SHP77 (cell line): ENCODE measurements at regions not wholly inside any gene's neighbourhood (a gene's known extent, or its start where the extent isn't known, plus 50 kb on each side); places are given as distances from the start of the nearest gene placed in this dataset.
"Not testable (repeated sequence)": the region's sequence is repeated elsewhere in the genome, so short reads cannot be mapped to it uniquely, and the experiment has no call there.

Source experiments
- DNase-seq, 2 experiments: peaks; one replicate each; lab custom pipeline; 2025; lab: John Stamatoyannopoulos, UW

DNA sequence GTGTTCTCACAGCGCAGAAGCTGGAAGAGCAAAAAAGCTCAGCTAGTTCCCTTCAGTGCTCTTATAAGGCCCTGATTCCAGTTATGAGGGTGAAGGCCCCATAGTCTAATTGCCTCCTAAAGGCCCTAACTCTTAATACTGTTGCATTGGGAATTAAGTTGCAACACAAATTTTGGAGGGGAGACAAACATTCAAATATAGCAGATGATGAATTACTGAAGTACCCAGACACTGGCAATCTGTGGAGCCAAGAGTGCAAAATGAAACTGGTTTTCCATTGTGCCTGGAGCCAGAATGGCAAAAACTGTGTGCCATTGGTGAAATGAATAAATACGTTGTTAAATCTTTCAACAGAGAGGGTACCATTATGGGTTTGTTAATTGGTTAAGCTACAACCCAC, 356.0 kb downstream of the PPARGC1A start:
- DNase-seq = no peak

DNA sequence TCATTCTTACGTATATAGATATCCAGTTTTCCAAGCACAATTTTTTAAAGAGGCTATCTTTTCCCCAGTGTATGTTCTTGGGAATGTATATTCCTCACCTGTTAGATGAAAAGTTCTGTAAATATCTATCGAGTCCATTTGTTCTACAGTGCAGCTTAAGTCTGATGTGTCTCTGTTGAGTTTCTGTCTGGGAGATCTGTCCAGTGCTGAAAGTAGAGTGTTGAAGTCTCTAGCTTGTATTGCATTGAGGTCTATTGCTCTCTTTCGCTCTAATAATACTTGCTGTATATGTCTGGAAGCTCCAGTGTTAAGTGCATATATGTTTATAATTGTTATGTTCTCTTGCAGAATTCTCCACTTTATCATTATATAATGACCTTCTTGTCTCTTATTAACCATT, 373.1 kb downstream of the PPARGC1A start:
- no peak for DNase-seq

DNA sequence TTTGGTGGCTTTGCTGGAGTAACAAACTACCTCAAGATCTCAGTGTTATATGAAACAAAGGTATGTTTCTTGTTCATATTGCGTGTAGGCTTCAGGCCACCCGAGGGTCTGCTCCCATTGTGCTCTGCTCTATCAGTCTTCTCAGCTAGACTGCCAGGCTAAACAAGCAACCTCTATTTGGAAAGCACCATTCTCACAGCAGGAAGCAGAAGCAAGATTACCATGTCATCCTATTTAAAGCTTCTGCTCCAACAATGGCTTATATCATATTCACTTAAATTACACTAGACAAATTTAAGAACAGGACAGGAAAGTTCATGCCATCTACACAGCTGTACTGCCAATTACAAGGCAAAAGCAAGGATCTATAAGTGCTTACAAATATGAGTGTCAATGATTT, 385.8 kb downstream of the PPARGC1A start:
- DNase-seq = no peak

DNA sequence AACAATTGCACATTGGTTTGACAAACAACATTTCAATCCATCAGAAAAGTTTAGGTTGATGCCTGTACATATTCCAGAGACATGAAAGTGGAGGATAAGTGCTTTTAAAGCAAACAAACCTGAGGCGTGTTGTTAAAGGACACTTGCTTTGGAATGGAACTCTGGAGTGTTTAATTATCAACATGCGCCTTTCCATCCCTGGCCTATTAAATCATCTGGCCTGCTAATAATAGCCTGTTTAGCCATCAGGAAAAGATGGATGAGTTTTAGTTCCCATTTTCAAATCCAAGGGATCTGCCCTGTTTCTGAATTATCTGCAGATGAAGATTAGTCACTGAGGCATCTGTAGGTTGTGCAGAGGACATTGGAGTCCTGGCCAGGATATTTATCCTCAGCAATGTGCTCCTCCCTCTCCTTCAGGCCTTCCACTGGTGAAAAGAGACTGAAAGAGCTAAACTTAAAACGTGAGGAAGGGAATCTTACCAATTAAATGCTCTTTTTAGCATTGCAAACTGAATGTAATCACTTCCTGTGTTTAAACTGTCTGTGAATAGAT, 388.9 kb downstream of the PPARGC1A start:
- peak in 1 of 2 experiments; percentile 0 for DNase-seq

DNA sequence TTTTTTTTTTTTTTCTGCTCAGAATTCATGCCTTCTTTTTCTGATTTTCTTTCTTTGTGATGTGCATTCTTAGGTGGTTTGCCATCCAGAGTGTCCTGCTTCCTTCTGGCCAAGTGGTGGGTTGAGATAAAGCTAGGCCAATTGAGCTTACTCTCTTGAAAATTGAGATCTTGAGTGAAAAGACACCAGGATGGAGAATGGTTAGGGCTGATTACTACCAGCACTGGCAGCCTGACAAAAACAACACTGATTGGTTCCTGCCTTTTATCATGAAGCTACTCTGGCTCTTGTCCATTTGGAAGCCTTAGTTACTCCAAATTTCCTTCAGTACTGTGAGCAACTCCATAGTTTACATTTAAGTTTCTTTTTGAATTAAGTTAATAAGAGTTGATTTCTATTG, 404.0 kb downstream of the PPARGC1A start:
- no peak for DNase-seq

DNA sequence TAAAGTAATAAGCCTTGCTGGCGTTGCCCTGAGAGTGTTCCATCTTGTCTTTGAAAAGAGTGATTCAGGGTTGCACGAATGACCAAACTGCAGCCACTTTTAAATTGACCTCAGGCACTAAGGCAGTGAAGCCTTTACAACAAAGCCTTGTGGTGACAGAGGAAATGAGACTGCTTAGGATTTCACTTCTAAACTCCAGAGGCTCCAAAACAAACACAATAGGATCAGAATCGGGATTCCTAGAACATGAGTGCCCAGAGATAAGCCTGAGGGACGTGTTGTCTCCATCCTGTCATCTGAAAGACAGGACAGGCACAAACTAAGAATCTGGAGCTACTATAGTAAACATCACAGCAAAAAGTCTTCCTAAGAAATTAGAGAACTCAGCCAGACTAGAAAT, 405.2 kb downstream of the PPARGC1A start:
- DNase-seq = no peak

DNA sequence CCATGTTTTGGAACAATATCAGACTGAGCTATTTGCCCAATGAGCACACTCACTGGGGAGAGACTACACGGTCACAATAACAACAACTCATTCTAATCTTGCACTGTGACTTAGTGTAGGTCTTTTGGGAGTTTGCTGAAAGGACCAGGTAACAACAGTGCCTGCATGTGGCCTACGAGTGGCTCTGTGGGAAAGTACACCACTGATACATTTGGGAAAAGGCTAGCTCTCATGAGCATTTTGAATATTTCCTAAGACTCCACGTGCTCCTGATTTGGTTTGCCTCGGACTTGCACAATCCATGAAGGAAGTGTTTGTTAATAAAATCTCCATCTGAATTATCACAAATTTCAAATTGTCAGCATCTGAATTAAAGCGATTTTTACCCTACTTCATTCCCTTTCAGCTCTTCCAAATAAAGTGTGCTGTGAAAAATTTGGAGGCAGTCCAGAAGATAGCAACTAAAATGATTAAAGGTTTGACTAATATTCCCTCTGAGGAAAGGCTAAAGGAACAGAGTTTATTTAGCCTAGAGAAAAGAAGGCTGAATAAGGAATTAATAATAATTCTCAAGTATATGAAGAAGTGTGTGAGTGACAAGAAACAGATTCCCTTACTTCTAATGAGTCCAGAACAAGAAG, 406.4 kb downstream of the PPARGC1A start:
- DNase-seq = no peak

DNA sequence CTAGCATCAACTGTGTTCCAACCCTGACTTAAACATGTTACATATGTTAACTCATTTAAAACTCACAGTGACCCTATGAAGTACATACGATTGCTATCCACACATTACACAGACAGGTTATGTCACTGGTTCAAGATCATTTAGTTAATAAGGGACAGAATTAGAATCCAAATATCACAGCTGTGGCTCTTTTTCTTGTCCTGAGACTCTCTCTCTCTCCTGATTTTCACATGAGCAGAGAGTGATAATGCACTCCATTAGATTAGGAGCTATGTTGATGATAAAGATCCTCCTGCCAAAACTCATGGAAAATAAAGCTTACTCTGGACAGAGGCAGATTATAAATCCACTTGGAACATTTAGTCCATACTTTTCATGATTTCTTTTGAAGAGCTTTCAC, 408.3 kb downstream of the PPARGC1A start:
- no peak for DNase-seq

DNA sequence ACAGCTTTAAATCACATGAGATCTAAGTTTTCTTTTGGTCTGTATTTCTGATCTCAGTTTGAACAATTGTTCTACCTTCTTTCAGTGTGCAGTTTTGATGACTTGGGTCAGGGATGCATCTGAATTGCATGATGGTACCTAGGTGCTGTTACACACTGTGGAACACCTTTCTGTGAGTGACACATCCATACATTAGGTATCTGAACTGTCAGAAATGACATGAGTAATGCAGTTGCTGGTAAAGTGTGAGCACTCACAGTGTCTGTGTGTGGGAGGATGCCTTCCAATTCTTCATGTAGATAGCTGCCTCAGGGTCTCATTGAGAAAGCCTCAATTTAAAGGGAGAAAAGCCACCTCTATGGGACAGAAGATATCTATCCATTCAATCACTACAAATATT, 411.9 kb downstream of the PPARGC1A start:
- no peak for DNase-seq

DNA sequence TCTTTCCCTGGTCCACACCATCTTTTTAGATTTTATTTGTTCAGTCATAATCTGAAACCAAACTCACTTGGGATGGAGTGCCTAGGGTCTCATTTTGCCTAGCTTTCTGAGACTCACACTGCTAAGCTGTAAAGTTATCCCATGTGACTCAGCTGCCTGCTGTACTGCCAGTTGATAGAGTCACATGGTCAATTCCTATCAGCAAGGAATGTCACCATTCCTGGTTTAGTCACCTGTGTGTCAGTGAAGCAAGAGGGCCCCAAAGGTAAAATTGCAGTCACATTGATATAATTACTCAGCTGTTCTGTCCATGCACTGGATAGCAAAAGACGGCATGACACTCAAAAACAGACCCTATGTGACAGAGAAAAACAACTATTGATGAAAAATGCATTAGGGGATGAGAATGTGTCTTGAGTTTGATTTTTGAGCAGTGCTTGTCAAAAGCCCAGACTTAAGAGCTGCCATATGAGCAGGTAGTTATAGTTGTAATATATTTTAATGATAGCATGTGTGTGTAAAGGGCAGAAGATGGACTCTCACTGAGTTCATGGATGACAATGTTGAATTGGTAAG, 413.2 kb downstream of the PPARGC1A start:
- DNase-seq = no peak

DNA sequence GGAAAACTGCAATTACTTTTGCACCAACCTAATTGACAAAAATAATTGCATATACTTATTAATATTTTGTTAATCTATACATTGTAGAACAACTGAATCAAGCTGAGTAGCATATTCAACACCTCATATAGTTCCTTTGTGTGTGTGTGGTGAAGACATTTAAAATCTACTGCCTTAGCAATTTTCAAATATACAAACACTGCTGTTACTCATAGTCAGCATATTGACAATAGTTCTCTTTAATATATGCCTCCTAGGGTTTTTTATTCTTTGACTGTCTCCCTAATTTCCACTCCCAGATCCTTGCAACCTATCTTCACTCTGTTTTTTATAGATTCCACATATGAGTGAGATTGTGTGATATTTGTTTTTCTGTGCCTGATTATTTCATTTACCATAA, 426.8 kb downstream of the PPARGC1A start:
- DNase-seq = no peak

DNA sequence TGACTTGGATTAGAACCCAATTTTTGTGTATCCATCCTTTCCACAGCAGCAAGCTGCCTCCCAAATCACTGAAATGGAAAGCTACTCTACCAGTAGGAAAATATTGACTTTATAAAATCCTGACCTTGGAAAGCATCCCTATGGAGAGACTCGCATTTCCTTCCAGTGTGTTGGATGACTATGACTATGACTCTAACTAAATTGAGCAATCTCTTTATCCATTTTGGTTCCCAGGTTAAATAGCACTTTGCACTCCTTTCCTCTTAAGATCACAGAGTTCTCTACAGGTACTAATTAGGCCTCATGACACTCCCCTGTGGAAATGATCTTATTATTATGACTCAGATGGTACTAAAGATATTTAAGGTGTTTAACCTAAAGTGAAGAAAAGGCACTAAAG, 431.8 kb downstream of the PPARGC1A start:
- no peak for DNase-seq

DNA sequence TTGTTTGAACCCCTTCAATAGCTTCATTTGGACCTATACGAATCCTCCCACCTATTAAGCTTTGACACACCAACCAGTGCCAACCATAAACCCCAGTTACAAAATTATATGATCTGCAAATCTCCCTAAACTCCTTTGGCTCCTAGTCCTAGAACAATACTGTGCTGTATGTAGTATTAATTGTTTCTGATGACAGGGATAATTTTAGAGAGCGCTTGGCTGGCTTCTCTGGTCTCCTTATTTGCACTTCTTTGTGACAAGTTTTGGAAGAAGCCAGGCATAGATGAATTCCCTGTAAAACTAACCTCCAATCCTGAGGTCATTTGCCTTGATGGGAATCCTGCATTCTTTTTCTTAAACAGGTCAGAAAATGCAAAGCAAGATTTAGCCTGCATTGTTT, 433.0 kb downstream of the PPARGC1A start:
- DNase-seq = no peak

DNA sequence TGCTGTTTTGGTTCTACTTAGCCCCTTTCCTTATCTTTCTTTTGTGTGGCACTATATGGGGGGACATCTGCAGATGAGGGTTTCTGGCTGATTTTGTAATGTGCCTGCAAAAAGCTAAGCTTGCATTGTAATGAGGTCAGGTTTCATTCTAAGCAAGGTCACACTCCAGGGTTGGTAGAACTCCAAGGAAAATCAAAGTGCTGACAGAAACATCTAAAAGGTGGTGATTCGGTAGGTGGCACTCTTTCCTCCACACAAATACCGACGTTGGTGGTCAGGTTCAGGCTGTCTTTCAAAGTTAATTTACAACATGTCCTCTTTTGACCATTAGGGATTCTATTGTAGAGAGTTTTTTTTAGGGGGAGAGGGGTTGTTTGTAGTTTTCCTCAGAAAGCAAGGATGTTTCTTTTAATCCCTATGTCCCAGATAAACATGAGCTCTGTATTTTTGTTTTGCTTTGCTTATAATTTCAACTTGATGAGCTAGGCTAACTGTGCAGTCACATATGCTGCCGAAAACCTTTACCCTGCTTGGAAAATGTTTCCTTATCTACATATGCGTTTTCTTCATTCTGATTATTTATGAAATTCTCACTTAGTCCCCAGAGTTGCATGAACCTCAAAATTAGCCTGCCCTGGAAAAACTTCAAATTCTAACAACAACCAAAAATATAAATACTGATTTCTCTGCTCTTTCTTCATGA, 434.2 kb downstream of the PPARGC1A start:
- DNase-seq = no peak

DNA sequence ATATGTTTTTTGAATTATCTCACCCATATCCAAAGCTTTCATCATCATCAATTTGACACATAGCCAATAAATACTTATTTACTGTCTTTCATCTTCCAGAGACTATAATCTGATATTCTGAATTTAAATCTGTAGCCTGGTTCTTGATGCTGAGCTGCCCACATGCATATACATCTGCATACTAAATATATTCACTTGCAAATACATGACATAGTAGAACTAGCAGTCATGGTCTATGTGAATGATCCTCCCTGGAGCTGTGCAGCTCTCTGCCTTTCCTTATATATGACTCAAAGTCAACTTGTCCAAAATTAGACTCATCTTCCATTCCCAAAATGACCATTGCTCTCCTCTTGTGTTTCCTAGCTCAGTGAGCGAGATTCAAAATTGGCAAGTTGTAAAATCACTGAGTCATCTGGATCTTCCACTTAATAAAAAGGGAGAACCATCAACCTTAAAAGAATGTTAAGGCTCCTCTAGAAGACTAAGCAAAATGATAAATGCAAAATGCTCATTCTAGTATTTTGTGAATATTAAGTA, 448.2 kb downstream of the PPARGC1A start:
- DNase-seq = no peak

DNA sequence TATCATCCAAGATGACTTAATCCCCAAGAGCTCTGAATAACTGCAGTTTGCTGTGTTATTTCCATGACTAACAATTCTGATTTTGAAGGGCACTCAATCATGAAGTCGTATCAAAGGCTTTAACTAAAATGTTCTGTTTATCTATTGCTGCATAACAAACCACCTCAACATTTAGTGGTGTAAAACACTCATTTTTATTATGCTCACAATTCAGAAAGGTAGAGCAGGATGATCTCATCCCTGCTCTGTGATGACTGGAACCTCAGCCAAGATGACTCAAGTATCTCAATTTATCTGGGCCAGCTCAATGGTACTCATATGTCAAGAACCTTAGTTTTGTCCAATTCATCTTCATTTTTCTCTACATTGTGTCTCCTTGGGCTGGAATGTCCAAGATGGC, 451.1 kb downstream of the PPARGC1A start:
- DNase-seq = no peak

DNA sequence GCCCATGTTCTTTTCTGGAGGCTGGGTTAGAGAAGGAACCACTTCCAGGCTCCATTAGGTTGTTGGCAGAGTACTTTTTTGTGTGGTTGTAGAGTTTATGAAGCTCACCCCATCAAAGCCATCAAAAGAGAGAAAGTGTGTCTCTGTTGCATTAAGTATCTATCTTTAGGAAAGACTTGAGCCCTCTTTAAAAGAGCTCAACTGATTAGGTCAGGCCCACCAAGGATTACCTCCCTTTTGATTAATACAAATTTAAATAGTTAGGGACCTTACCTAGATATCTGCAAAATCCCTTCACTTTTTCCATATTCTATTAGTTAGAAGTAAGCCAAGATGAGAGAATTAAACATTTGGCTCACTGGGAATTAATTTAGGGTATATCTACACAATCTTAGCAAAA, 460.4 kb downstream of the PPARGC1A start:
- DNase-seq = no peak

DNA sequence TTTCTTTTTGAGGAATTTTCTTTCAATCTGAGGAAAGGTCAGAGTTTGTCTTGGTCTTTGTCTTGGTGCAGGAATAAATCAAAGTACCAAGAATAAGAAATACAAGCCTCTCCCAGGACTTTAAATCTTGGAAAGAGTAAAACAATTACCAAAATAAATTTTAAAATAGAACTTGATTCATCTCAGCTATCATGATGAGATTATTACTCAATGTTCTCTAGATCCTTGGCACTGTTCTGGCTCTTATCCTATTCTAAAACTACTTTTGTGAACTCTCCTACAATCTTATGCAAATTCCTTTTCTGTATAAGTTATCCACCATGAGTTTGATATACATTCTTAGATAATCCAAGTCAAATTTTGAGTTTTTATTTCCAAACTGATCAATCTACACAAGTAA, 464.3 kb downstream of the PPARGC1A start:
- DNase-seq = no peak

DNA sequence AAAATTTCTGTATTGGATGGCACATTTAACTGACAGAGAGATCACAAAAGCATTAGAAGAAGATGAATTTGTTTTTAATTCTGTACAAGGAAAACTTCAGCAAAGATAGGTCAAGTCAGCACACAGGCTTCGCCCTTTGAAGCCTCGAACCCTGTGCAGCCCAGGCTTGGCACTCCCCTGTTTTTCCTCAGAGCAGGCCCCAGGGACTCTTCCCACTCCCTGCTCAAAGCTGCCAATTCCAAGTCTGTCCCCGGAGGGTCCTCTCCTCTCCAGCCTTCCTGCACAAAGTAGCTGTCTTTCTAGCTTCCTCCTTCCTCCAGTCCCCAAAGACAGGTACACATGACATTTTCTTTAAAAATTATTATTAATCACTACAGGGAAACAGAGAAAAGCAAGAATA, 466.3 kb downstream of the PPARGC1A start:
- DNase-seq = no peak

DNA sequence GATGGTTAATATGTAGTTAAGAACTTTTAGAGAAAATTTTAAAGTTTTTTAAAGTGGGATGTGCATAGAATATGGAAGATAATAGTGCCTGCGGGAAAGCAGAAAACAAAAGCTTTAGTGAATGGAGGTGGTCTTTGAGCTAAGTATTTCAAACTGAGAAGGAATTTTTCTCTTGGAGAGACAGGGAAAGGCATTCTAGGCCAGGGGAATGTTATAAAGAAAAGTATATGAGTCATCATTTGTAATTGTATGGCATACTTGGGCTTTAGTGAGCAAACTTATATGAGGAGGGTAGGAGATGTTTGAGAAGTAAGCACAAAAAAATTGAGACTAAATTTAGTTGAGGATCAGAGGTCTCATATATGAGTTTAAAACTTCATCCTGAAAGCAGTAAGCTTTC, 467.0 kb downstream of the PPARGC1A start:
- DNase-seq = no peak

DNA sequence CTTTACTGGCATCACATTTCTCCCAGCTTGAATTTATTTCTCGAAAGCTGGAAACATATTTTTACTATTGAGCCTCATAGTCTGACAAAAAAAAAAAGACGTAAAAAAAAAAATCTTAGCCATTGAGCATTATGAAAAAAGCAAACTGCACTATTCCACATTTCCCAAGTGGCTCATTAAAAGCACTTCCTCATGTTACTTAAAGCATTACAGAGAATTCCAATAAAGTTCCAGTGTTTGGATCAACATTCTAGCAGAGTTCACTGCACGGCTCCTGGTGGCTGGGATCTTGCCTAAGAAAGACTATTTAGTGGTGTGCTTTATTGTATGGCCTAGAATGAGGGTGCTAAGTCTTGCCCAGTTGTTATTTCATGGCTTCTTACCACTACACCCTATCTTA, 476.2 kb downstream of the PPARGC1A start:
- DNase-seq = no peak

DNA sequence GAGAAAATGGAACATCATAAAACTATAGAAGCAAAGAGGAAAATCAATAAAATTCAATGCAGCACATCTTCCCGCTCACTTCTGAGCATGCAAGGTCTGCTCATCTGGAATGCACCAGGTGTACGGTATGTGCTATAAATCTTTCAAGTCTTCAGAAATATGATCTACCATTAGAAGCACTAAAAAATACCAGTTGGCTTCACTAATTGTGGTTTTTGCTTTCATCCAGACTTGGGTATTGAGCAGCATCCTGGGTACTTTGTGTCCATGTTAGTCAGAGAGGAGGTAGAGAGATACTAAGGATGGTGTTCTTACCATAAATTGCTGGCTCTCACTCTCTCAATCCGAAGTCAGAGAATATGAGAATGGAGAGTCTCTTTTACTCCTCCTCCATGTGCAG, 477.1 kb downstream of the PPARGC1A start:
- no peak for DNase-seq

DNA sequence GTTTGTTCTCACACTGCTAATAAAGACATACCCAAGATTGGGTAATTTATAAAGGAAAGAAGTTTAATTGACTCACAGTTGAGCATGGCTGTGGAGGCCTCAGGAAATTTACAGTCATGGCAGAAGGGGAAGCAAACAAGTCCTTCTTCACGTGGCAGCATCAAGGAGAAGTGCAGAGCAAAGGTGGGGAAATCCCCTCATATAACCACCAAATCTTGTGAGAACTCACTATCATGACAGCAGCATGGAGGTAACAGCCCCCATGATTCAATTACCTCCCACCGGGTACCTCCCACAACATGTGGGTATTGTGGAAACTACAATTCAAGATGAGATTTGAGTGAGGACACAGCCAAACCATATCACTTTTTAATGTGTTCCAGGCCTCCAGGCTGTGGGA, 480.9 kb downstream of the PPARGC1A start:
- not testable (repeated sequence) for DNase-seq
